Caki2 (cell line): ENCODE measurements at regions not wholly inside any gene's neighbourhood (a gene's known extent, or its start where the extent isn't known, plus 50 kb on each side); places are given as distances from the start of the nearest gene placed in this dataset.

Experiments used
- DNase-seq: peaks from one replicate; pipeline ENCODE4 v3.0.0-alpha.2; 2015; ENCODE audit warnings: low read depth
- in situ Hi-C: cut with HindIII; loops from 2 replicates; pipeline ENCODE4 v1.10.0; 2016; ENCODE audit warnings: low sequenced_read_pairs, low pct_unique_long_range_greater_than_20kb, mixed read lengths

GRCh38 chr2:212918336-212918735 is 233.1 kb downstream of the IKZF2 start:
- in situ Hi-C loops: no loop called here
- DNase-seq: no peak

DNA sequence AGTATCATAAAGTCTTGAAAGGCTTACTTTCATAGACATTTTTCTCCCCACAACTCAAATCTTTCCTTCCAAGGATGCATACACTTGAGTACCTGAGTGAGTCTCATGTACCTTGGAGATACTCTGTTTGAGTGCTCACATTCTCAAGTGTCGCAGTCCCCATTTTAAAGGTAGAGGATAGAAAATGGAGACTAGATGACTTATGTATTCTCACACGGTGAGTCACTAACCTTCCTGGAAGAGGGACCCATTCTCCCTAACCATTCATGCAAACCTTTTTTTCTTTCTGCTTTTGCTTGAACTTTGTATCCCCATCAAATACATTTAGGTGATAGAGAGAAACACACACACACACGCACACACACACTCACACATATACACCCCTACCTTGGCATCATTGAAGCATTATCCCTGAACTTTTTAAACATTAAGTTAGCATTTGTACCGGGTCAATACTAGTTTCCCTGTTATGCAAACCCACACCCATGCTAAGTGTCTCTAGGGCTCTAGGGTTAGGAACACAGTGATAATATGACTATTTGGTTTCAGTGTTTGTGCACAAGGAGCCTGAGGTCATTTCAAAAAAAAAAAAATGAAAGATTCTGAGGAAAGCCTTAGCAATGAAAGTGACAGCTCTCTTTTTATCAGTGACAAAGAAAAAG is 236.2 kb downstream of the IKZF2 start:
- no peak for DNase-seq

DNA sequence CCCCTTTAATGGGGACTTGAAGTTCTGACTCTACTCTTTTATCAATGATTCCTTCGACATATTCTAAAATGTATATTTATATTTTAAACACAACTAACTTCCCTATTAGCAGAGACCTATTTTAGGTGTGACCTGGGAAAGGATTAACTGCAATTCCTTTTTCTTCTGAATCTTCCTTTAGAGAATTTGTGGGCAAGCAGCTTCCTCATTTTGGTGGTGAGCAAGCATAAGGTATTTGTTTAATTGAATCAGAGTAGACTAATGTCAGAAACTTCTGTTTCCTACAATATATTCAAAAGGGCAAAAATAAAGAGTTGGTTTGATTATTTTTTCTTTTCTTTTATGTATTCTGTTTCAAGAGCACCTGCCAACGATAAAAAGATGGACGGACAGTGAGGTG is 237.0 kb downstream of the IKZF2 start:
- no peak for DNase-seq

More for the DNA sequence above, 236.2 kb downstream of the IKZF2 start:
- in situ Hi-C loops: no loop called here

GRCh38 chr2:212913640-212914306 is 237.6 kb downstream of the IKZF2 start:
- DNase-seq: no peak
- in situ Hi-C loops: no loop called here

More for the DNA sequence above, 237.0 kb downstream of the IKZF2 start:
- in situ Hi-C loops: no loop called here

- in situ Hi-C loops: no loop called here
- no peak for DNase-seq
Measured at GRCh38 chr2:212912445-212913103, 238.8 kb downstream of the IKZF2 start.

GRCh38 chr2:212911011-212911410 is 240.4 kb downstream of the IKZF2 start:
- no peak for DNase-seq
- in situ Hi-C loops: no loop called here

DNA sequence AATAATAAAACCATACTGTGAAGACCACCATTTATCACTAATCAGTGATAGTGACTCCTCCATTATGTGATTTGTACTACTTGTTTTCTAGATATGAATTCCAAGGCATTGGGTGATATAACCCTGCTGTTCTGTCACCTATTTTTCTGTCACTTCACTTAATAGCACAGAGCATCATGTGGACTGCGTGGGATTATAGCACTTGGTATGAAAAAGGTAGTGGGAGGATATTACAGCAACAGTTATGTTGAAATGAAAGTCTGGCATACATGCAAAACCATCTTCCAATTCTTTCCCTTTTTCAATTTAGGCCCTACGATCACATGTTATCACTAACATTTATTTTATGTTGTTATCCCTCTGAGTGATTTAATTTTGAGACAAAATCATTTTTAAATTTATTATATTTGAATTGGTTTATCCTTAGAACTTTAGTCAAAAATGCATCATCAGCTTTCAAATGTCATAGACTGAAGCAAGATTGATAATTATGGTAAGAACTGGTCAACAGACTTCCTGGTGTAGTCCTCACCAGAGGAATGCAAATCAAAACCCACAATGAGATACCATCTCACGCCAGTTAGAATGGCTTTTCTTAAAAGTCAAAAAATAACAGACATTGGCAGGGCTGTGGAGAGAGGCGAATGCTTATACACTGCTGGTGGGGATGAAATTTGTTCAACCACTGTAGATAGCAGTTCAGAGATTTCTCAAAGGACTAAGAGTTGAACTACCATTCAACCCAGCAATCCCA is 242.6 kb downstream of the IKZF2 start:
- in situ Hi-C loops: no loop called here
- no peak for DNase-seq

DNA sequence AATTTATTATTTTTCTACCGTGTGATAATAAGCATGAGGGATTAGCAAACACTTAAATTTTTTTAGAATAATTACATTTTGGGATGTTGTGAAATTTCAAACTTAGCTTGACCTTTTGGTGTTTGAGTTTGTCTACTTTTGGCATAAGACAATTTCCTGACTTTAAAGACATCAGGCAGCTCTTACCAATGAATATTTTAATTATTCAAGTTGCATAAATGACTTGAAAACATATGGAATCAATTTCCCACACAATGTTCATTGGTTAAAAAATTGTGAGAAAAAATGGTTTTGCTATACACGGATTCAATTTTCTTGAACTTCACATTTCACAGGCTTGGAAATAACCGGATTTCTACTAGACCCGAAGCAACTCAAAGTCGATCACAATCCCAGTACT is 243.4 kb downstream of the IKZF2 start:
- in situ Hi-C loops: no loop called here

DNA sequence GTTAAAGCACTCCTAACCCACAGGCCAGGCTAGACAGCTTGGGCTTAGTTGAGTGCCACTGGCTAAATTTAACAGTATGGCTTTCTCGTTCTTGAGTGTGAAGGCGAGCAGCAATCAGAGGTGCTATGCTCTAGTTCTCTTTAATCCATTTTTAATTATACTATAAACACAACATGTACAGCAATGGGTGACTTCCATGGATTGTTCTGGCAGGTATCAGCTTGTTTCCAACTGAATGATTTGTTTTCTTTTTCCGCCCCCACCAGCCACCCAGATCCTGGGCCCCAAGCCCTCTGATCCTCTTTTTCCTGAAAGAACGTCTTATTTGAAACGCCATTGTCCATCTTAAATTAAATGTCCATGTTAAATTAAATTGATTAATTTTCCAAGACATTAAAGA is 244.8 kb downstream of the IKZF2 start:
- in situ Hi-C loops: no loop called here
- no peak for DNase-seq

More for the DNA sequence above, 243.4 kb downstream of the IKZF2 start:
- DNase-seq: no peak

- DNase-seq: no peak
- in situ Hi-C loops: no loop called here
Measured at GRCh38 chr2:212905640-212906201, 245.7 kb downstream of the IKZF2 start.

DNA sequence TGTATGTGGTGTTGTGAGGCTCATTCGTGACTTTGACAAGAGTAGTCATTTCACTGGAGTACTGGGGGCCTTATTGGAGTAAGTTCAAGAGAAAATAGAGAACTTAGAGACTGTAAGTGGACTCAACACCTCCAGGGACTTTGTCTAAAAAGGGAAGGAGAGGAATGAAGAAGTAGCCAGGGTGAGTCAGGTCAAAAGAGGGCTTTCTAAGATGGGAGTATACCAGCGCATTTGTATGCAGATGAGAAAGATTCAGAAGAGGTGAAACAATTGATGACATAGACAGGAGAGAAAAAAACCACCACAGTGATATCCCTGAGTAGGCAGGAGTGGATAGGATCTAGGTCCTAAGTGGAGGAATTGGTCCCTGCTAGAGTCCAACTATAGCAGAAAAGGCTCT is 246.8 kb downstream of the IKZF2 start:
- in situ Hi-C loops: no loop called here
- DNase-seq: no peak

- no peak for DNase-seq
- in situ Hi-C loops: no loop called here
Measured at GRCh38 chr2:212903413-212903812, 248.0 kb downstream of the IKZF2 start.

- in situ Hi-C loops: no loop called here
- no peak for DNase-seq
Measured at GRCh38 chr2:212902421-212902820, 249.0 kb downstream of the IKZF2 start.

DNA sequence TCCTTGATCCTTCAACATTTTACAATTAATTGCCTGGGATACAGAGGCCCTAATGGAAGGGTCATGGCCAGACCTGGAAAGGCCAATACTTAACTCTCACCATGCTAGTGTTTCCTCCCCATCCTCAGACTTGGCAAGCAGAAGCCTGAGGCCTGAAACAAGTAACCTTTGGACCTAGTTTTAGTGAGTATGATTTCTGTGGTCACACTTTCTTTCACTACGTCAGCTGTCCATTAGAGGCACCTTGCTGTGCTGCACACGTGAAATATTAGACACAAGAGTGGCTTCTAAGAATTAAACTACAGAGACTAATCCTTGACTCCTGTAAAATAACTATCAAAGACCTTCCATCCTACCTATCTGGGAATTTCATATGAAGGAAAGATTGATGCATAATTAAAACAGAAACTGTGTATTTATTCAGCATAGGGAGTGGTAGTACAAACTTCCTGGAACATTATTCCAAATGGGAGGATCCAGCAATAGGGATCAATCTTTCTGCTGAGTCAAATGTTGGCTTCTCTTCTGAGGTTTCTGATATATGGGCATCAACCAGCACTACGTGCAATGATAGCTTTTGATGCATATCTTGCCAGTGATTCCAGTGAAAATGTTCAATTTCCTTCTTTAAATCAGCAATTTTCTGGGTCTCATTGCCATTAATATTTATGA is 249.7 kb downstream of the IKZF2 start:
- DNase-seq: no peak

GRCh38 chr2:212900715-212901114 is 250.7 kb downstream of the IKZF2 start:
- in situ Hi-C loops: no loop called here
- no peak for DNase-seq

More for the DNA sequence above, 249.7 kb downstream of the IKZF2 start:
- in situ Hi-C loops: no loop called here

- no peak for DNase-seq
- in situ Hi-C loops: no loop called here
Measured at GRCh38 chr2:212898011-212898410, 253.4 kb downstream of the IKZF2 start.

- in situ Hi-C loops: no loop called here
Measured at GRCh38 chr2:212897296-212897695, 254.1 kb downstream of the IKZF2 start.

GRCh38 chr2:212894026-212894425 is 257.4 kb downstream of the IKZF2 start:
- in situ Hi-C loops: no loop called here
- DNase-seq: no peak

More at GRCh38 chr2:212897296-212897695, 254.1 kb downstream of the IKZF2 start:
- no peak for DNase-seq
